Non-pigmented ciliary epithelial cell (primary cell): ENCODE measurements at regions not wholly inside any gene's neighbourhood (a gene's known extent, or its start where the extent isn't known, plus 50 kb on each side); places are given as distances from the start of the nearest gene placed in this dataset.
A peak's percentile ranks its signal among the peaks of the same experiment; 100 is the strongest.
"Not testable (repeated sequence)": the region's sequence is repeated elsewhere in the genome, so short reads cannot be mapped to it uniquely, and the experiment has no call there.

Source experiments
- DNase-seq: peaks from one replicate; pipeline ENCODE4 v3.0.0-alpha.2; 2010; ENCODE audit warnings: low read depth

DNA sequence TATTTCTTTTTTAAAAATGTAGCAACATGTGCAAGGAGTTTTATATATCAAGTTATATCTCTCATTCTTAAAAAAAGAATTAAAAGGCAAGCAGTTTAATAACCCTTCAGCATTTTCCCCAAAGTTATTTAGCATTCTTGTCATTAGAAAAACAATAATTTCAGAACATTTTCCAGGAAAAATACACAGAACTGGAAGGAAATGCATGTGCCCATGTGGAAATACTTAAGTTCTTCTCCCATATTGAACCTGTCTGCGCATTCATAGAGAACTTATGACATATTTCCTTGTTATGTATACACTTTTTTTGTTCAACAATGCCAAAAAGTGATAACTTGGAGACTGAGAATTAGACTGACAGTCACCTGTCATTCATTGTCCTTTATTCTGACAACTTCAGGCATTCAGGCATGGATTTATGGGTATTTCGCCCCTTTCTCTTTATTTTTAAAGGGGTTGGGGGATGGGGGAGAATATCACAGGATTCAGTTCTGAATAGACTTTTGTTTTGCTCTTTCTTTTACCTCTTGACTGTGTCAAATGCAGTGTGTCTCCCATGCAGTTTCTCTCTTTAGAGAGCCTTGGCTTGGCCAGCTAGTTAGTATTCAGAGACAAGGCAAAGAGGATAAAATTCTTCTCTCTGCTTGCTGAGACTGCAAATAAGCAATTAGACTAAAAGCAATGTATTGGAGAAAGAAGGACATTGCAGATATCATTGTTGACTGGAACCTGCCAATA lies 701.0 kb downstream of the NR2F1-AS1 start:
- DNase-seq = no peak

DNA sequence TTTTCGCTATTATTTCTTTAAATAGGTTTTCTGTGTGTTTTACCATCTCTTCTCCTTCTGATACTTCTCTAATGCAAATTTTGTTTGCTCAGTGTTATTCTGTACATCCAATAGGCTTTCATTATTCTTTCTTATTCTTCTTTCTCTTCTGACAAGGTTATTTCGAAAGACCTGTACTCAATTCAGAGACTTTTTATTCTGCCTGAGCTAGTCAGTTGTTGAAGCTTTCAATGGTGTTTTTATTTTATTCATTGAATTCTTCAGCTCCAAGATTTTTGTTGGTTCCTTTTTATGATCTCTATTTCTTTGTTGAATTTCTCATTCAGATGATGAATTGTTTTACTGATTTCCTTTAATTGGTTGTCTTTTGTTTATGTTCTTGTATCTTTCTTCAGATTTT lies 706.2 kb downstream of the NR2F1-AS1 start:
- no peak for DNase-seq

DNA sequence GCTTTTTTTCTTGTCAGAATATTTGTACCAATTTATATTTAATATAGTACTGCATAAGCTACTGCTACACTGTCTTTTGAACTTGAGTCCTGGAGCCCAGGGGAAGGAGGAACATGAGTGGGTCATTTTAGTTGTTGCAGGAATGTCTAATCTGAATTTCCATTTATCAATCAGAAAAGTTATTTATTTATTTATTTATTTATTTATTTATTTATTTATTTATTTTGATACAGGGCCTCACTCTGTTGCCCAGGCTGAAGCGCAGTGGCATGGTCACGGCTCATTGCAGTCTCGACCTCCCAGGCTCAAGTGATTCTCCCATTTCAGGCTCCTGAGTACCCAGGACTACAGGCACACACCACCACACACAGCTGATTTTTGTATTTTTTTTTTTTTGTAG lies 712.6 kb downstream of the NR2F1-AS1 start:
- DNase-seq = no peak

DNA sequence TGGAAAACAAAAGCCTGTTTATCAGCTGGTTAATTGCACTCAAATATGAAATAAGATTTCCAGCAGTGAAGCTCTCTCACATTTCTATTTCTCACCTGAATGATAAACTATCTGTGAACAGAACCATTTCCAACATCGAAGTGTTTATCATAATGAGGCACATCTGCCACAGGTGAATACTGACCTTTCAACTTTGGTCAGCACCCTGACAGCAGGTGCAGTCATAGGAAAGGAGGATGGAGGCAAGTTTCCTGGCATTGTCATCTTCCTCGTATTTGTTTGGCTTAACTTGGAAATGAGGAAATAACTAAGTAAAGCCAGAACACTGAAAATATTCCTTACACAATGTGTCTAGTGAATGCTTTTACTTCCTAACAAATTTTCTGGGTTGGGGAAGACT lies 716.4 kb downstream of the NR2F1-AS1 start:
- DNase-seq = no peak

DNA sequence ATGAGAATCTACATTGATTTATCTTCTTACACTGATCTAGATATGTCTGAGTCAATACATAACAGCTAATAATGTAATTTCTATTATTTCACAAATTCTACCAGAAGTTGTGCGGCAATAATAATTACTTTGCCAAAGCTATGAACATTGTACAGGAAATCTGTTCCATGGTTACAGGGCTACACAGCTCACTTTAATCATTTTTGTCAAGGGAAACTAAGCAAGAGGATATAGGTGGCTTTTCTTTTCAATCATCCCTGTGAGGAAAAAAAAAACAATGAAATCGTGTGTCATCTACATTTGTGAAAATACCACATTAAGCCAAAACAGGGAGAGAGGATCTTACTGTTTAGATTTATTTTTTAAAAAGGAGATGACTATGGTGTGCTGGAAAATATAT lies 717.4 kb downstream of the NR2F1-AS1 start:
- no peak for DNase-seq

DNA sequence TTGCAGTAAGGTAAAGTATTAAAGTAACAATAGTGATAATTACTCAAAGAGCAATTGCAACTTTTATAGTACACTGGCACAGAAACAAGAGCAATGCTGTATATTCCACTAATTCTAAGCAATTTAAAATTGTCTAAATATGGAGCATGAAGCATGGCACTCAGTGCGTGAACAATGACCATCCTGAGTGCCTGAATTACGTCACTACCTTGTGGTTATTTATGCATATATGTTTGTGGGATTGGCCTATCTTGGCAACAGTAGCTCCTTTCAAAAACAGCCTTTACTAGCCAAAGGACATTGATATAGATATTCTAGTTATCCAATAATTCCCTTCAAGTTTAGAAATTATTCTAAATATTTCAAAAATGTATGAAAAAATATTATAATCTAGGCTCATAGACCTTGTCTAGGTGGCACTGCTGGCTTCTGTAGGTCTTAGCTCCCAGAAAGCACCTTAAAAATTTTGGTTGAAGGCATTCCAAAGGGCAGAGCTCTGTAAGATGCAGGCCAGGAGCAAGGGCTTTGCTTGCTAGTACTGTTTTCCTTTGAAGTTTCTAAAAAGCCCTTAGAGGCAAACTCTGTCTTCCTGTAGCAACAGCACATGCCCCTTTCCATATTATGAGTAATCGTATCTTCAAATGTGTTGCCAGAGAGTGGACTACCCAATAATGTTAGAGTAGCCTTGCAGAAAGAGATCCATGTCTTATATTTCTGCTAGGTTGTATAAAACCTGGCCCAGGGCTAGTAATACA lies 719.3 kb downstream of the NR2F1-AS1 start:
- DNase-seq = no peak

DNA sequence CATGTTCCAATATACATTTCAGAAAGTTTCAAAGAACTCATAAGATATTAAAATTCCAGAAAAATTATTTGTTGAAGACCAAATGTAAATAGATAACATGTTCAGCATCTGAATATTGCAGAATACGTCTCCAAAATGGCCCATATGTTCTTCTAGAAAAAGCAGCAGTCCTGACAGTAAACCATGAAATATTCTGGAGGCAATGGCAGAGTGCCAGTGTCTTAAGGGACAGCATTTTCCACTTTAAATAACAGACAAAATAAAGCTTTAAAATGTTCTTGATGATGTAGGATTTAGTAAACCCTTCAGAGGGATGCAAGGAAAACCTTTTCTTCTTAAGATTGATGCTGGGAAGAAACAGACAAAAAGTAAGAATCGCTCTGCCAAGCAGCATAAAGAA lies 721.0 kb downstream of the NR2F1-AS1 start:
- DNase-seq = no peak

DNA sequence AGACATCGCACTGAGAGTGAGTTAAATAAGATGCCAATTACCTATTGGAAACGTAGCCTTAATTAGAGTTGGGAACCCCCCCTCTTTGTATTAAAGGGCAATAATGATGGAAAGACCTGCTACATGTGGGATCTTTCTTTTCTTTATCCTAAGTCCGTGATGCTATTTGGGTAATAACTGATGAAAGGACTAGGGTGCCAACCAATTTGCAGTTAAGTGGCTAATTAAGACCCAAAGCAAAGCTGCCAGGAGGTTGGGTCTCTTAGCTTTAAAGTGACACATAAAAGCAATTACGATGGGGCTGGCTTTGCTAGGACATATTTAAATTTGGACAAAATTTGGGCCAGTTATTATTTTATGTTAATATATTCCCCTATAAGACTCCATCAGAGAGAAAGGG lies 728.8 kb downstream of the NR2F1-AS1 start:
- DNase-seq = no peak

DNA sequence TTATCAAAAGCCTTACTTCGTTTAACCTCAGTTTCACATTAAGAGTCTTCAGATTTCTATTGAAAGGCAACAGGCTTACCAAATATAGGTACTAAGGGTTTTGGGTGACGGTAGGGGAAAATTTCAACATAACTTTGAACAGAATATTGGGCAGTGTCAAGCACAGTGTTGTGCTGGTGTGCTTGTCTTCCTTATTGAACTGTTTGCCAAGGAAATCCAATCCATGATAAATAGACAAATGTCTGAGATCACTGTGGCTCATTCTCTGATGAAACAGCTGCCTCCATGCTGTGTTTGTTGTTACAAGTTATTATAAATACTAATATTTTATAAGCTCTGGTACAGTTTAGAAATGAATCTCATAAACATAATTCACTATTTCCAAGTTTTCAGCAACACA lies 730.1 kb downstream of the NR2F1-AS1 start:
- DNase-seq = no peak

DNA sequence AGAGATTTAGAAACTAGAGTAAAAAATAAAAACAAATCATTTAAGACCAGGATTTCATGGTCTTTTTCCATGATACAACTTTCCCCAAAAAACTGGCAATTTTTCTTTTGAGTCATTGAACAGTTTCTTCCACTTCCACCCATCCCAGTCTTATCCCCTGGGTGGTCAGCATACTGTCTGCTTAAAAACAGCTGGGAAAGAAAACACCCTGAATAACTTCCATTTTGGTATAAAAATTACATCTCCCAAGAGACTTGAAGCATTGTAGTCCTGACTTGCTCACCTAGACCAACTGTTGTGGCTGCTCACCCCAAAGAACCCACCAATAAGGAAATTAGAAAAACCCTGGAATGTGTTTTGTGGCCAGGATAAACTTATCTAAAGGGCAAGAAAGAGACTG lies 731.3 kb downstream of the NR2F1-AS1 start:
- DNase-seq = no peak

DNA sequence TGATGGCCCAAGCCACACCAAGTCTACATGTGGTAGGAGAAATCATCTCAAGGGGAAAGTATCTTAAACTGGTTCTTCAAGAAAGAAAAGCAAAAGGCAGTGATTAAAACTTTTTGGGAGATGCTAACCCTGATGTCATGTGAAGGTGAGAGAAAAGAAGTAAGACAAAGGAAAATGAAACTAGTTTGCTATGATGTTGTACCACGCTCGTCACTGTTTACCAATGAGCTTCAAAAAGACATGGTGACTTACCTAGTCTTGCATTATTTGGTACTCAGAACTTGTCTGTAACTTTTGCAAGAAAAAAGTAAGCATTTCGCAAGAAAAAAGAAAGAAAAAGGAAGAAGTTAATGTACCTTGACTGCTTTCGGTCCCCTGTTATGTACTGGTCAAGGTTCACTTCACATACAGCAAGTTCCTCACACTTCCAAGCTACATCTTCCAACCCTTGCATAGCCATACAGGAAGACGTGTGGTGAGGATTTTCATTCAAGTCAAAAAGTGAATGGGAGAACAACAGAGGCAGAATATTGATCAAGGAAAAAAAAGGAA lies 739.3 kb downstream of the NR2F1-AS1 start:
- no peak for DNase-seq

DNA sequence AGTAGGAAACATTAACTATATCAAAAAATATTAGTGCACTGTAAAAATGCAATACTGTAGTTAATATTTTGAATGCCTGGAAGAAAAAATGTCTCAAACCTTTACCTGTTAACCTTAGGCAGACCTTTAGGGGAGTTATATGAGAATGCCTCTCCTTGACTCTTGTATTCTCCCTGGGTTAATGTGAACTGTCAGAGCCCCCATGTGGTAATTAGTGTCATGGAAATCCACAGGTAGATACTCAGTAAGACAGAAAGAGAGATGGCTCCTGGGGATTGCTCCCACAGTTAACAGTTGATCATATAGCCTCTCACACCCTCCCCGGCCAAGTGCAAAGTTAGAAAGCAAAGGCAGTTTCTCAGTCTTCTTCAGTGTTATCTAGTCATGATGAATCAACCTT lies 742.8 kb downstream of the NR2F1-AS1 start:
- DNase-seq = no peak

DNA sequence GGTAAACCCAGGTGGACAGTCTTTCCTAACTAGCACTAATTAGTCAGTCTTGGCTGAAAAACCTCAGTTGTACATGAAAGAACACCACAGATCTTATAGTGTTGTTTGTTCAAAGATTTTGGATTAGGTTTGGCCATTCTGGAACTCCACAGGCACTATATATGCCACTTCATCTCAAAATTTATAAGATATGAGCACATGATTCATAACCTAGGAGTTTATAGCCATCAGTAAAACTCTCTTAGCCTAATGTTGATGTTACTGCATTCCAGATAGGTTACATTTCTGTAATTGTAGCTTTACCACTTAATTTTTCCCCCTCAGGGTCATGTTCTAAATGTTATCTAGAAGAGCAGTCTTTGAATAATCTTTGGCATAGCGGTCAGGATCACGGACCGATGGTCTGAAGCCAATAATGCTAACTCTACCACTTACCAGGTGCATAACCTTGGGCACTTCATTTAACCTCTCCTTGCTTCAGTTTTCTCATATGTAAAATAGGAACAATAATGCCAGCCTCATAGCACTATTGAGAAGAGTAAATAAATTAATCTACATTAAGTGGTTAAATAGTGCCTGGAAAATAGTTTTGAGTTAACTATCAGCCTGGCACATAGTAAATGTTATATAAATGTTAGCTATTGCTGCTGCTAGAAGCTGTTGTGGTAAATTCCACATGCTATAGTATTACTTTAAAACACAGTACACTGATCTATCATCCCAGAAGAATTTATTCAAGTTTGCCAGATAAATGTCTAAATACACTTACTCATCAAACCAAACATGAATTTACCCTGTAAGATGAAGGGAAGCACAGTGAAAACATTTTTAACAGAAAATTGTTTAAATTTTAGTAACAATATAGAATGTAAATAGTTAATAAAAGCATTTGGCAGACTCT lies 743.9 kb downstream of the NR2F1-AS1 start:
- peak; percentile 27 for DNase-seq

DNA sequence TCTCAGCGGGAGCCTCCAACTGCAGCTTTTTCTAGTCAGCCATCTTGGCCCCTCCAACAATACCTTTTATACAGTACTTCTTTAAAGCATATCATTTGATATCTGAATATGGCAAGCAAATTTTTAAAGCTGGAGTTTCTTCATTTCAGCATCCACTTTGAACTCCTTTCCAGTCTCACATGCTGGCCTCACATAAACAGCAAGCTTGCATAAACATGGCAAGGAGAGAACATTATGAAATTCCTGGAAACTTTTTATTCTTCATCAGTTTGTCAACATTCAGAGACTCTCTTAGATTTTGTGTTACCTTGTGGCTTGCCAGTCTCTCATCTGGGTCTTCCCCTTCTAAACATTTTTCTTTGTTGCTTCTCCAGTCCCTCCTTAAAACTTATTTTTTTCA lies 745.3 kb downstream of the NR2F1-AS1 start:
- DNase-seq = no peak

DNA sequence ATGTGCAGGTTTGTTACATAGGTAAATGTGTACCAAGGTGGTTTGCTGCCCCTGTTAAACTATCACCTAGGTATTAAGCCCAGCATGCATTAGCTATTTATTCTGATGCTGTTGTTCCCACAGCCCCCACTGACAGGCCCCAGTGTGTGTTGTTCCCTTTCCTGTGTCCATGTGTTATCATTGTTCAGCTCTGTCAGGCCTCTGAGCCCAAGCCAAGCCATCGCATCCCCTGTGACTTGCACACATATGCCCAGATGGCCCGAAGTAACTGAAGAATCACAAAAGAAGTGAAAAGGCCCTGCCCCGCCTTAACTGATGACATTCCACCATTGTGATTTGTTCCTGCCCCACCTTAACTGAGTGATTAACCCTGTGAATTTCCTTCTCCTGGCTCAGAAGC lies 757.5 kb downstream of the NR2F1-AS1 start:
- not testable (repeated sequence) for DNase-seq

DNA sequence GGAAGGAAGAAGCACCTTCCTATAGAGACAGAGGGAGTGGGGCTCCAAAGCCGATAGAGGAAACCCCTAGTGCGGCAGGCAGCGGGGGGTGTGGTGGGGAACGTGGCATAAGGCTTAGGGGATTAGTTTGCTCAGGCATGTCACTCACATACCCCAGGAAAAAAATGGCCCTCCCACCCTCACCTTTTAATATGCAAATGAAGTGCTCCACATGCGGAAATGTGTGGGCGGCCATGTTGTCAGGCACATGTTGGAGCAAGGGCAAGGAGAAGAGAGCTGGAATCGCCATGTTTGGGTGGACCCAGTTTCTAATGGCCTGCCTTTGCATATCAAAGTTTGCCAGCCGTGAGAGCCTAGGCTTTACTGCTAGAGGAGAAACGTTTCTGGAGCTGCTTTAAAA lies 758.8 kb downstream of the NR2F1-AS1 start:
- no peak for DNase-seq

DNA sequence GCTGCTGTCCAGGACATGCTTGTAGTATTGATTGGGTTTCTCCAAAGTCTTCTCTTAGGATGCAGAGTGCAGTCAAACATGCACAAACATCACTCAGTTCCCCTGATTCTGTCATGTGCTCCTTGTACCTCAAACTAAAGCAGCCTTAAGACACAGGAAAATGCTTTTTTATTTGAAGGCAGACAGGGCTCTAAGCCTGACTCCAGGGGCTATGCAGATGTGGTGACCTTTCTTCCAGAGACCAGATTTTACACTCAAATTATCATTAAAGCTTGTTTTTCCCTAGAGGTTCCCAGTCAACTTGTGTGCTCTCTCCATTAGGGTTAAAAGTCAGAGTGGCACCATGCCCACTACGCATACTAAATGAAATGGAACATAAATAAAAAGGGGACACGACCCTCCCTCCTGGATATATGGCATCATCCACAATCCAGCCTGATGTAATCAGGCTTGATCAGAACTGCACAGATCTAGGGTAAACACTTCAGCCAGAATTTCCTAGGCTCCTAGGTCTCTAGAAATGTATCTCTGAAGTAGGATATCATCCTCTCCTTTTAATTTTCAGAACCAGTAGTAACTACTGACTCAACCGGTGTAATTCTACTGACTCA lies 771.1 kb downstream of the NR2F1-AS1 start:
- DNase-seq = no peak

DNA sequence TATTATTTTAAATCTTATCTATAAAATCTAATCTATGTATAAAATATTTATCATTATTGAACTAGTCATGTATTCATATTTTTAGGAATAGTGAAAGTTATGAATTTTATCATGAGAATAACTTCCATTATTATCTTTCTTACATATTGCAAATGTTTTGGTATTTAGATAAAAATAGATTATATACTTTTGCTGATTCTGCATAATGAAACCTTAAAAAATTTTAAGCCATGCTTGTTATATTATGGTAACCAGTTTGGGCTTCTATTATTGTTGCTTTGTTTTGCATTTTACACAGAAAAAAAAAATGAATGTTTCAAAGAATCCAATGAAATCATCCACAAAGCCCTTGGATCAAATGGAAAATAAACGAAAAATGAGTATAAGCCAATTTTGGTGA lies 772.5 kb downstream of the NR2F1-AS1 start:
- DNase-seq = no peak

DNA sequence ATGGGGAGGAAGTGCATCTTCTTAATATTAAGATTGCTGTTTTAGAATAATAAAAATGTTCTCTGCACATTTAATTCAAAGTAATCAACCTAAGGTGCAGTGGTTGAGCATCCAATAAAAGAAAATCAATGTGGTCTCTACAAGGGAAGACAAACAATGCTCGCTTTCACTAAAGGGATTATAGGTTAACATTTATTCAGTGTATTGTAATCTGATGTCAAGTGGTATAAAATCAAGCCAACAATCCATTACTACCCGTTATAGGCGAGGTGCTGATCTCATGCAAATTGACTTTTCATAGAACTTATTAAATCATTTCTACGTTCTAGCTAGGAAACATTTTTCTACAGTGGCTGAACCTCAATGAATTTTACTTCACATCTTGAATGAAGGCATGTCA lies 773.9 kb downstream of the NR2F1-AS1 start:
- no peak for DNase-seq

DNA sequence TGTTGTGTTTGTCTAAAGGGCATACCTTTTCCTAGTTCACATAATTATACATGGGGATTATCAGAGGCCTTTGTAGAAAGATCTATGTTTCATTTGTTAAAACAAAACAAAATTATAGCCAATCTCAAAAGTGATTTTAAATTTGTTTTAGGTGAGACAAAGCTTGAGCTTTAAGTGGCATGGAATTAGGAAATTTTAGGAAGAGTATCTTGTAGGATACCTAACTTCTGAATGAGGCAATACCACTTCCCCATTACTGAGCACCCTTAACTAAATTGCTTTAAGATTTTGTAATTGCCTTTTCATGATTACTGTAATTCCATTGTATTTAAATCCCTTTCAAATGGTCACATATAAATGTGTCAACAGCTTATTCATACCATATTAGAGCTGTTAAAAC lies 775.6 kb downstream of the NR2F1-AS1 start:
- no peak for DNase-seq

DNA sequence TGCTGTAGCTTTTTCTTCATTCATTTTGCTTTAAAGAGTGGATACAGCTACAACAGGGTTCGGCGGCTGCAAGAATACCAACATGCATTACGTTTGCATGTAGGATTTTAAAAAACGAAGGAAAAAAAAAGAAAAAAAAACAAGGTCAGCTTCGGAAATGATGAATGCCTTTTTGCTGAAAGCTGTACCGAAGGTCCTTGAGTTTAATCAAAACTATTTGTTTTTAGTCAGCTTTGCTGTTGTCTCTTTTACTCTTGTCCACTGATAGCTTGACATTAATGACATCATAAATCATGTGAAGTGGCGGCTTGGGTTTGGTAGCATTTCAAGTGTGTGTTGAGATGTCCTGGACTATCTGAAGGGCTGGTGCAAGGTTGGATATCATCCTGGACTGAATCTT lies 779.1 kb downstream of the NR2F1-AS1 start:
- DNase-seq = no peak

DNA sequence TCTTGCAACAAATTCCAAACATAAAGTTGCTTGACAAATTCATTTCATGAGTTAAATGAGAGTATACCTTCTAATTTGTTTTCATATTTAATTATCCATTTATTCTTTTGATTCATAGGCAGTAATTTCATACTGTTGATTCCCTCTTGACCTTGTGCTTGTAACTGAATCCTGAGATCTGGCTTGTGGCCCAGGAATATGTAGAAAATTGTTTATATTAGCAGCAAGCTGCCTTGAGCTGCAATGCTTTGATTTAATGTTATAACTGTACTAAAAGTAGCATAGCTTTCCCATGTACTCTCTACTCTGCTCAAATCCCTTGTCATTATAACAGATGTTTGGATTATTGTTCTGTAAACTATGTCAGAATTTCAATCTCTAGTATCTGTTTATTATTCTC lies 780.7 kb downstream of the NR2F1-AS1 start:
- DNase-seq = peak; percentile 44
